Endodermal cell (in vitro differentiated cells): ENCODE measurements at regions not wholly inside any gene's neighbourhood (a gene's known extent, or its start where the extent isn't known, plus 50 kb on each side); places are given as distances from the start of the nearest gene placed in this dataset.

Experiments used
- DNase-seq: peaks from one replicate; pipeline ENCODE4 v3.0.0-alpha.2; 2017
- H3K27ac ChIP-seq: 2 replicates; pipeline ENCODE4 v1.5.1; 2013; ENCODE audit warnings: mild to moderate bottlenecking, low read depth, low read length, moderate library complexity
- H3K27me3 ChIP-seq: 2 replicates; pipeline ENCODE4 v1.6.1; 2013; ENCODE audit warnings: mild to moderate bottlenecking, low read length, moderate library complexity; ENCODE audit not compliant: insufficient read depth, control insufficient read depth, poor library complexity, severe bottlenecking
- H3K36me3 ChIP-seq: 2 replicates; pipeline ENCODE4 v1.7.0; 2013; ENCODE audit warnings: mild to moderate bottlenecking, low read length, moderate library complexity; ENCODE audit not compliant: control insufficient read depth, insufficient read depth
- H3K4me1 ChIP-seq: one replicate; pipeline ENCODE4 v1.7.0; 2013; ENCODE audit warnings: low read length; ENCODE audit not compliant: control insufficient read depth, insufficient read depth
- H3K4me3 ChIP-seq: 2 replicates; pipeline ENCODE4 v1.5.1; 2013; ENCODE audit warnings: mild to moderate bottlenecking, low read length, moderate library complexity
- H3K9ac ChIP-seq: 2 replicates; pipeline ENCODE4 v1.6.1; 2013; ENCODE audit warnings: mild to moderate bottlenecking, low read length, moderate library complexity; ENCODE audit not compliant: poor library complexity, severe bottlenecking; ENCODE audit errors: extremely low read depth
- H3K9me3 ChIP-seq: 2 replicates; pipeline ENCODE4 v1.6.1; 2013; ENCODE audit warnings: mild to moderate bottlenecking, low read length, moderate library complexity; ENCODE audit not compliant: control insufficient read depth
- H3K27ac Mint-ChIP-seq: 2 replicates; pipeline ENCODE4 v1.8.0; 2020; ENCODE audit warnings: mixed read lengths
- H3K27me3 Mint-ChIP-seq: 2 replicates; pipeline ENCODE4 v1.8.0; 2021; ENCODE audit warnings: mild to moderate bottlenecking, mixed read lengths; ENCODE audit not compliant: insufficient read depth
- H3K36me3 Mint-ChIP-seq: 2 replicates; pipeline ENCODE4 v1.8.0; 2020; ENCODE audit warnings: low read depth, mixed read lengths
- H3K4me1 Mint-ChIP-seq: 2 replicates; pipeline ENCODE4 v1.8.0; 2020; ENCODE audit warnings: mixed read lengths
- H3K4me3 Mint-ChIP-seq: 2 replicates; pipeline ENCODE4 v1.8.0; 2020; ENCODE audit warnings: mild to moderate bottlenecking, moderate library complexity, mixed read lengths
- H3K9me3 Mint-ChIP-seq: 2 replicates; pipeline ENCODE4 v1.8.0; 2020; ENCODE audit warnings: mild to moderate bottlenecking, mixed read lengths
- CTCF ChIP-seq: fragments of 200-600 bp; sonication (generic); conservative IDR thresholded peaks from 2 replicates; pipeline ENCODE4 v1.5.0; 2021; ENCODE audit warnings: antibody characterized with exemption, mild to moderate bottlenecking
- WGBS, 2 experiments: methylation state at CpG; one replicate each; pipeline versions ENCODE4 v1.1.5 to v1.1.7; 2013; ENCODE audit warnings: missing lambda C conversion rate in 2 of 2, mixed read lengths in 1 of 2; ENCODE audit not compliant: insufficient coverage in 1 of 2, insufficient read length in 1 of 2; 5-methylcytosine and 5-hydroxymethylcytosine counted together

- no peaks in the 10 kb centered on the region for H3K4me1 Mint-ChIP-seq
- H3K27ac Mint-ChIP-seq, result no peak overlapping the region
- Histone ChIP-seq H3K9me3 (no peaks in the 10 kb centered on the region), H3K4me3 (no peak overlapping the region), H3K4me1 (no peaks in the 10 kb centered on the region), H3K36me3 (no peaks in the 10 kb centered on the region), H3K27ac (no peak overlapping the region), H3K9ac (no peak overlapping the region), H3K27me3 (no peaks in the 10 kb centered on the region)
- DNase-seq, result no peak
- H3K27me3 Mint-ChIP-seq, result no peaks in the 10 kb centered on the region
- no peak for TF ChIP-seq CTCF
- H3K36me3 Mint-ChIP-seq, result no peaks in the 10 kb centered on the region
- 95 to 97% methylated on average over 2 to 3 of the region's 3 CpGs for WGBS, 2 experiments
- H3K9me3 Mint-ChIP-seq, result peaks cover 3% of the 10 kb centered on the region
- H3K4me3 Mint-ChIP-seq, result no peak overlapping the region
Measured at GRCh38 chr5:162512935-162513565, 445.5 kb downstream of the GABRG2 start.

- Mint-ChIP-seq H3K4me3 (no peak overlapping the region), H3K27me3 (no peaks in the 10 kb centered on the region), H3K4me1 (no peaks in the 10 kb centered on the region), H3K9me3 (peaks cover 3% of the 10 kb centered on the region), H3K36me3 (no peaks in the 10 kb centered on the region), H3K27ac (no peak overlapping the region)
- H3K9ac ChIP-seq, result no peak overlapping the region
- H3K36me3 ChIP-seq, result no peaks in the 10 kb centered on the region
- no peak for DNase-seq
- H3K27ac ChIP-seq, result no peak overlapping the region
- no peak for TF ChIP-seq CTCF
- 94% methylated on average over 2 of the region's 2 CpGs; no CpG with 5 or more reads in 1 of the 2 experiments for WGBS, 2 experiments
- no peak overlapping the region for H3K4me3 ChIP-seq
- no peaks in the 10 kb centered on the region for H3K4me1 ChIP-seq
- H3K27me3 ChIP-seq, result no peaks in the 10 kb centered on the region
- no peaks in the 10 kb centered on the region for H3K9me3 ChIP-seq
Measured at GRCh38 chr5:162514116-162514515, 446.5 kb downstream of the GABRG2 start.

- no peak overlapping the region for H3K27ac ChIP-seq
- no peak overlapping the region for H3K27ac Mint-ChIP-seq
- H3K4me3 Mint-ChIP-seq, result no peak overlapping the region
- H3K9me3 ChIP-seq, result peaks cover 10% of the 10 kb centered on the region
- no peak overlapping the region for H3K4me3 ChIP-seq
- no peaks in the 10 kb centered on the region for H3K36me3 ChIP-seq
- H3K36me3 Mint-ChIP-seq, result peaks cover 2% of the 10 kb centered on the region
- WGBS, 2 experiments, result 85% methylated on average over 1 of the region's 1 CpG; no CpG with 5 or more reads in 1 of the 2 experiments
- no peak for TF ChIP-seq CTCF
- H3K4me1 ChIP-seq, result peaks cover 6% of the 10 kb centered on the region
- H3K27me3 Mint-ChIP-seq, result no peaks in the 10 kb centered on the region
- H3K9me3 Mint-ChIP-seq, result peaks cover 9% of the 10 kb centered on the region
- DNase-seq, result no peak
- H3K27me3 ChIP-seq, result no peaks in the 10 kb centered on the region
- H3K9ac ChIP-seq, result no peak overlapping the region
- peaks cover 16% of the 10 kb centered on the region for H3K4me1 Mint-ChIP-seq
Measured at GRCh38 chr5:162520878-162521277, 453.3 kb downstream of the GABRG2 start.
